NCI-H1417 (cell line): ENCODE measurements at regions not wholly inside any gene's neighbourhood (a gene's known extent, or its start where the extent isn't known, plus 50 kb on each side); places are given as distances from the start of the nearest gene placed in this dataset.
"Not testable (repeated sequence)": the region's sequence is repeated elsewhere in the genome, so short reads cannot be mapped to it uniquely, and the experiment has no call there.

Experiments
- DNase-seq, 3 experiments: peaks; one replicate each; lab custom pipeline; 2025; lab: John Stamatoyannopoulos, UW

- not testable (repeated sequence) for DNase-seq
These were observed 441.0 kb upstream of the CBLB start for GRCh38 chr3:106309798-106310197.

DNA sequence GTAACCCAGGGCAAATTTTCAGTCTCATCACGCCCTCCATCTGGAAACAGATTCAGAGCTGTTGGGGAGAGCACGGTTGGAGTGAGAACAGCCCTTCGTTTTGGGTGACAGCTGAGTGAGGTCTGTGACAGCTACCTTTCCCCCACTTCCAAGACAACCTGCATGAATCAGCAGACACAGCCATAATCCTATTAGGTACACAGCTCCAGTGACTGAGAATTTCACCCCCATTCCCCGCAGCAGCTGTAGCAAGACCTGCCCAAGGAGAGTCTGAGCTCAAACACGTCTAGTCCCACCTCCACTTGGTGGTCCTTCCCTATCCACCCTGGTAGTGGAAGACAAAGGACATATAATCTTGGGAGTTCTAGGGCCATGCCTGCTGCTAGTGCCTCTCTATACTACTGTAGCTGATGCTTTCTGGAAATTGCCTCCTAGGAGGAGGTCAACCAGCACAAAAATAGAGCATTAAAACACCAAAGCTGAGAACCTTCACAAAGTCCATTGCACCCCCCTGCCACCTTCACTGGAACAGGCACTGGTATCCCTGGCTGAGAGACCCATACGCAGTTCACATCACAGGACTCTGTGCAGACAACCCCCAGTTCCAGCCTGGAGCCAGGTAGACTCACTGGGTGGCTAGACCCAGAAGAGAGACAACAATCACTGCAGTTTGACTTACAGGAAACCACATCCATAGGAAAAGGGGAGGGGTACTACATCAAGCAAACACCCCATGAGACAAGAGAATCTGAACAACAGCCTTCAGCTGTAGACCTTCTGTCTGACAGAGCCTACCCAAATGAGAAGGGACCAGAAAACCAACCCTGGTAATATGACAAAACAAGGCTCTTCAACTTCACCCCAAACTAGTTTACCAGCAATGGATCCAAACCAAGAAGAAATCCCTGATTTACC lies 448.6 kb upstream of the CBLB start:
- no peak for DNase-seq

DNA sequence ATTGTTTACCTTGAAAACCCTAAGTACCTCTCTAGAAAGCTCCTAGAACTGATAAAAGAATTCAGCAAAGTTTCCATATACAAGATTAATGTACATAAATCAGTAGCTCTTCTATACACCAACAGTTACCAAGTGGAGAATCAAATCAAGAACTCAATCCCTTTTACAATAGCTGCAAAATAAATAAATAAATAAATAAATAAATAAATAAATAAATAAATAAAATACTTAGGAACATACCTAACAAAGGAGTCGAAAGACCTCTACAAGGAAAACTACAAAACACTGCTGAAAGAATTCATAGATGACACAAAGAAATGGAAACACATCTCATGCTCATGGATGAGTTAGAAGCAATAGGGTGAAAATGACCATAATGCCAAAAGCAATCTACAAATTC lies 452.6 kb upstream of the CBLB start:
- not testable (repeated sequence) for DNase-seq

- DNase-seq = no peak
These were observed 454.8 kb upstream of the CBLB start for GRCh38 chr3:106323586-106323985.

GRCh38 chr3:106326941-106327695 lies 458.3 kb upstream of the CBLB start:
- DNase-seq = no peak

- no peak for DNase-seq
These were observed 458.8 kb upstream of the CBLB start for GRCh38 chr3:106327696-106328025.

DNA sequence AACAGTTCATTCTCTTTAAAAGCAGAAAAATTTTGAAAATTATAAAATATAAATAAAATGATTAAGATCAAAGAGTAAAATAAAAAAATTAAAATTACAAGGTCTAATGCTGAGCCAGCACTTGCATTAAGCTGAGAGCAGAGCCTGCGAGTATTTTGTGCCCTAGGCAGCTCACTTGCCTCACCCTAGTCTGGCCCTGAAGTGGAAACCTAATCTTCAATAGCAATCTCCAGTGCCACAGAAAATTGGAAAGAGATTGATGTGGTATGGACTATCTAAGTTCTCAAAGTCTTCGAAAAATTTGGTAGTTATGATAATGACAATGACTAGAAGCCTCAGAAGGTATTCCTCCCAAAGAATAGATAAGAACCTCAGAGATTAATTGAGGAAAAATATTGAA lies 459.4 kb upstream of the CBLB start:
- no peak for DNase-seq

DNA sequence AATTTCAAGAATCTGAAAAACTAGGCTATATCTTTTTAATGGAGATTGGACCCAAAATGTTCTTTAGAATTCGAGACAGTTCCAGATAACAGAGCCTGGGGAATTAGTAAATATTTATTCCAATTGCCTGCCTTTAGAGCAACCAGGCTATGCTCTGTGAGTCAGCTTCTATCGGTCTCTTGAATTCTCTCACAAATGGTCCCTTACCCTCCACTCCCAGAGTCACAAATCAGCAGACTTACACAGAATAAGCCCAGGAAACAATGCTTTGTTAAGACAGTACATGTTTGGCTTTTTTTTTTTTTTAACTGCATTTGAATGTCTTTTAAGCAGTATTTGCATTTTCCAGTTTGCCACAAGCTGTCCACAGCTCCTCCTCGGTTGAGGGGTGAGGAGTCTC lies 460.7 kb upstream of the CBLB start:
- no peak for DNase-seq

DNA sequence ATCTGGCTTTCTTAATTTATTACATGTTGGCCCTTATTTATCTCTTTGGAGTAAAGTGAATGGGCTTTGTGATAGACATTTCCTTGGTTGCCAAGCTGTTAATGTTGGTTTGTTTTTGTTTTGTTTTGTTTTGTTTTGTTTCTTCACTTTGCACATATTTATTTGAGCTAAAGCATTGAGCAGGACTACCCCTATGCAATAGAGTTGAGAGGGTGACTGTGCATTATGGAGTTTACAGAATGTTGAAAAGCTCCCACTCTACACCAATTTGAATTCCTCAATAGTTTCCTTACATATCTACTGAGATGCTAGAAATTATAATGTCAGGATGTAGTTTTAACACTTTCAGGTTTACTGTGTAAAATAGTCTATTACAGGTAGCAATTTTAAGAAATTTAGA lies 462.8 kb upstream of the CBLB start:
- DNase-seq = no peak

GRCh38 chr3:106332129-106332528 lies 463.3 kb upstream of the CBLB start:
- no peak for DNase-seq

DNA sequence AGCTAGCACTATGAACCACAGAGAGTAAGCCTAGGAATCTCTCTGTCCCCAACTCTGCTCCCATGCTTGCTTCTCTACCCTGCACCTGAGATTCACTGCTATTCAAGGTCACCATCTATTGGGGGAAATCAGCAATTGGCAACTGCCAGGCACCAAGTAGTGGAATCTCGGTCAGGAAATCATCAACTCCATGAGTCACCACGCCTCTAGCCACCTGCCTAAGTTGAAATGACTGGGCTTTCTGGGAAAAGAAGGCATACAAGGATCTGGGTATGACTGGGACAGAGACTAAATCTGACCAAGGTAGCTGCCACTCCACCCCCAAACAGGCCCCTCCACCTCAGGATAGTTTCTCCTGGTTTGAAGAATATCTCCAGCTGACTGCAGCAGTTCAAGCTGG lies 464.1 kb upstream of the CBLB start:
- no peak for DNase-seq

- no peak for DNase-seq
These were observed 465.3 kb upstream of the CBLB start for GRCh38 chr3:106333911-106334618.

- no peak for DNase-seq
These were observed 467.8 kb upstream of the CBLB start for GRCh38 chr3:106336619-106337018.

DNA sequence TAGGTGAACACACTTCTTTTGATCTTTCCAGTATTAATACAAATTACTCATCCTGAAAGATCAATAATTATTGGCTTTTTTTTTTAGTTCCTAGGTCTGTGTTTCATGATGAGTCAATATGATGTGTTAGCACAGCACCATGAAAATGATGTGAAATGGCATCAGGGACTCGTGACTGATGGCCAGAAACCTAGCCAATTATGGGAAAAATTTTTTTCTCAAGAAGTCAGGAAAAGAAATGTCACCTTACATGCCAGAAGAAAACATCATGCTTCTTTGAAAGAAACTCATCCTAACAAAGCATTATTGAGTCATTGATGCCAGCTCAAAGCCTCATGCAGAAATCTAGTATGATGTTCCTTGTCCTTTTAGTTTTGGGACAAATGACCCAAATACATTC lies 468.3 kb upstream of the CBLB start:
- no peak for DNase-seq

DNA sequence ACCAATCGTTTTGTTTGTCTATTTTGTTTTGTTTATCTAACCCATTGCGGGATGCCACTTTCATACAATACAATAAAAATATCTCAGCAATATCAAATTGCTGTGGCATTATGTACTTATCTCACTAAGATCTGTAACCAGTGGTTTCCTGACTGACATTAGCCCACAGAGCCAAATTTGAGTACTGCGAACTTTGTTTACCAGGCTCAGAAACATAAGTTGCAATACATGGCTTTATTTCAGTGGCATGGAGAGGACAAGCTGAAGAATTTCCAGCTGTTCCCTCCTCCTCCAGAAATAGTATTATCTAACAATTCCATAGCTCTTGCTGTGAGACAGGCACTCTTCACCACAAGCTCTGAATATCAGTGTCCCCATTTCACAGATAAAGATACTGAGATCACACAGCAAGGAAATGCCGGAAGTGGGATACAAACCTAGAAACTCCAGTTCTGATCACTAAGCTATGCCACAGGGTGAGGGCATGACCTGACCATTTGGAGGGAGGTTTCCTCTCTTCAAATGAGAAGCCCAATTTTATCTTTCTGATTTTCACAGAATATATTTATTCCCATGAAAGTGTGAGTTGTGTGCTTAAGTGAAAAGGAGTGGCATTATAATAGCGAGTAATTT lies 469.9 kb upstream of the CBLB start:
- DNase-seq = no peak

DNA sequence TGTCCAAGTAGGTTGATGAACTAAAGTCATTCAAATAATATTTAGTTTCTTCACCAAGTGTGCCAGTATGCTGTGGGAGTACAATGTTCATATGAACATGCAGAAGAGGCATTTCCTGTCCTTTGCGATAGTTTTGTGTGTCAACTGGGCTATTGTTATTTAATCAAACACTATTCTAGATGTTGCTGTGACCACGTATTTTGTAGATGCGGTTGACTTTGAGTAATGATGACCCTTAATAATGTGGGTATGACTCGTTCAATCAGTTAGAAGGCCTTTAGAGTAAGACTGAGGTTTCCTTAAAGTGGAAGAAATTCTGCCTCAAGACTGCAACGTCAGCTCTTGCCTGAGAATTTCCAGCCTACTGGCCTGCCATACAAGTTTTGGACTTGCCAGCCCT lies 470.7 kb upstream of the CBLB start:
- DNase-seq = no peak

DNA sequence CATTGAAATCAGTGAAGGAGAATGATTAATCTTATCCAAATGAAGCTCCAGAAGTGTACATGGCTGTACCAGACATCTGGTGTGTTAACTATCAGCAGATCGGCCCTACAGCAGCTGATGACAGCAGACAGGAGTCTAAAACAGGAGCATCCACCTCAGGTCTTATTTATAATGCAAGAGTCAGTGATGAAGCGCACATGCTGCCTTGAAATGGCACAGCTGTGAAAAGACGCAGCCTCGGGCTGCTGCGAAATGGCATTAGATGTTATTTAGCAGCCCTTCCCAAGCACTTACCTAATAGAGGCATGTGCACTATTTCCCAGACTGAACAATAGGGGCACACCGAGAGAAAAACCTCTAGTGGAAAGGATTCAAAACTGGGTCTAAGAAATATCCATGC lies 472.3 kb upstream of the CBLB start:
- DNase-seq = peak in 1 of 3 experiments; percentile 7

- no peak for DNase-seq
These were observed 472.9 kb upstream of the CBLB start for GRCh38 chr3:106341586-106342162.

DNA sequence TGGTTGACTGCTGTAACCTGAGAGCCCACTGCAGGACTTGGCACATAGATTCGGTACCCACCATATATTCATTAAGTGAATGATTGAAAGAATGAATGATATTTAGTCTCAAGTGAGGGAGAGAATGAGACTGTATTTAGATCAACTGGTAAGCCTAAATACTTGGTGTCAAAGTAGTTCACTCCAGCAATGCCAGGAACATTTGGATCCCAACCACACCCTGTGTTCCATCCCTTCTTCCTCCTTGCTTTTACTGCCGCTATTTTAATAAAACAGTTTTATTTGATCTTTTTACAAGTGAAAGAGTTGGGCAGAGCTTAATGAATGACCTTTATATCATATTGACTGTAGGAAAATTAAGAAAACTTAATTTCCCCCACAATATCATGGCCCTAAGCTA lies 473.6 kb upstream of the CBLB start:
- DNase-seq = no peak

DNA sequence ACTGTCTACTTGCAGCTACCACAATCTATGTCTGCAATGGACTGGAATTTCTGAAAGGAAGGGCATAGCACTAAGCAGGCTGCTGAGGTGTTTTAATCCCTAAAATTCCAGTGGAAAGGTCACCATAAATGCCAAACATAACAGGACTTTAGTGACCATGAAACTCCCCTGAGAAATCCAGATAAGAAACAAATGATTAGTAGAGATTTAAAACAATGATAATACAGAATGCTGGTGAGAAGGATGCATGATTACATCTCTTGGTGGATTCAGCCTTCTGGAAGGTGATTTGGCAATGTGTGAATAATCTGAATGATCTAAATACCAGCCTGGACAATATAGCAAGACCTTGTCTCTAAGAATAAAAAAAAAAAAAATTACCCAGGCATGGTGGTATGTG lies 475.0 kb upstream of the CBLB start:
- DNase-seq = no peak

DNA sequence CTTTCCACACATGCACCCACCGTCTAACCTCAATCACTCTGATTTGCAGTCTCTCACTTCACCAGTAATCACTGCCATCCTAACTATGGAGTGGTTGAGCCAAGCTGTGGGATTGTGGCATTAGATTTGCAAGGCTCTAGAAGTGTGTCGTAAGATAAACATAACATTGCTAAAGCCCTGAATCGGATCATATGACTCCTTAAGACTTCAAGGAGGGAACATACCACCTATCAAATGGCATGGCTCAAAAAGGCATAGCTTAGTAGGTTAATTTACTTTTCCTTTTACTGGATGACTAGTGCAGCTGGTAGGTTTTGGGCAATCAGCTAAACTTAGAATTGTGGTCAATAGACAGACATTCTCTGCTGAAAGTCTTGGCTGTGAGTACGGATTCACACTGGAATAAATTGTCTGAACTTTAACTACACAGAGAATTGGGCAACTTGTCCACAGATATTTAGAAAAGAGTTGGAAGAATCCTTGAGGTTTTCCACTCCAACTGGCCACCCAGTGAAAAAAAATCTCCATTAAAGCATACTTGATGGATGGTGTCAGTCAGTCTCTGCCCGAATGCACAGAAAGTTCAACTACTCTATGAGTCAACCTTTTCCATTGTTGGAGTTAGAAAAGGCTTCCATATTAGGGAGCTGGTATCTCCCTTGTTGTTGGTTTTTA lies 476.7 kb upstream of the CBLB start:
- no peak for DNase-seq
